ENCODE measurements at regions not wholly inside any gene's neighbourhood (a gene's known extent, or its start where the extent isn't known, plus 50 kb on each side); places are given as distances from the start of the nearest gene placed in this dataset.
"Not testable (repeated sequence)": the region's sequence is repeated elsewhere in the genome, so short reads cannot be mapped to it uniquely, and the experiment has no call there.

DNA sequence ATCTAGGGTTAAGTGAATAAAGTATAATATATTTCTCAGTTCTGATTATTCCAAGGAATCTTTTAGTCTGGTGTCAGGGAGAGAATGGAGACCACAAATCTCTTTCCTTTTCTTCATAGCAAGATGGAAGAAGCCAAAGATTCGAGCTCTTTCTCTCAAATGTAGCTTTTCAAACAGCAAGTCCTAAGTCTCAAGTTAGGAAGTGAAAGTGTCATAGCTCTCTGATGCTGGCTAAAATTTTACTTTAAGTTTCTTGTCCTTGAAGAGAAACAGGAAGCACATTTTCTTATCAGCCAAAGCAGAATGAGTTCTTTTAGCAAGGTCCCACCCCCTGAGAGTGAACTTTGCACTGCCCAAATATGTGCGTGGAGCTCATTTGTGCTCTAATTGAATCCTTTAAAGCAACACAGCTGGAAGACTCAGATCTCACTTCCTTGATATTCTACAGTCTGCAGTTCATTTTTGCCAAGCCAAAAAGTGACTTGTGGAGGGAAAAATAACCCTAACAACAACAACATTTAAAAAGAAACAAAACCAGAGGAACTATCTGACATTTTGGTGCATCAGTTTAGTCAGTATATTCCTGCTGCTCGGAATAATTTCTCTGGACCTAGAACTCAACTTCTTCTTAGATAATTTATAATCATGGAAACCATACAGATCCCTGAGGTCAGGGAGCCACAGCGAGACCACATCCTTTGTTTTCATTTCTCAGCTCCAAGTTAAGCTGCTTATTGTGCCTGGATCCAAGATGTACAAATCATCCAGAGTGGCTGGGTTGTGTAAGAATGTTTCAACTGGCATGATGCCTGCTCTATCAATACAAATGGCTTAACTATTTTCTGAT is 238.7 kb upstream of the P2RY1 start:
- H3K36me3 Mint-ChIP-seq (ENCODE audit: low read depth) = peaks cover 25% of the 10 kb centered on the region
- peaks cover 7% of the 10 kb centered on the region; the same call in 1 of the 2 replicates for H3K9me2 ChIP-seq (ENCODE audit: insufficient read depth)
- H3K9me3 Mint-ChIP-seq = peaks cover 19% of the 10 kb centered on the region
- no peaks in the 10 kb centered on the region for H3K27me3 ChIP-seq (ENCODE audit: insufficient read depth)
- H3F3A ChIP-seq (replicated peaks; ENCODE audit: low read depth) = no peaks in the 10 kb centered on the region
- H3K27ac ChIP-seq (ENCODE audit: low read depth) = no peak overlapping the region
- TF ChIP-seq STAT1 (IDR thresholded peaks at IDR 0.05; ENCODE audit: unreplicated experiment) (no peak), POLR2AphosphoS5 (IDR thresholded peaks at IDR 0.05; ENCODE audit: low read depth) (no peak)
- no peak overlapping the region for H3K27ac Mint-ChIP-seq
- no peaks in the 10 kb centered on the region for H4K20me1 ChIP-seq (replicated peaks; ENCODE audit: insufficient read depth)
- no peak overlapping the region for H3K4me3 ChIP-seq
- peaks cover 18% of the 10 kb centered on the region for H3K4me1 Mint-ChIP-seq
- peaks cover 11% of the 10 kb centered on the region; the same call in 1 of the 2 replicates for H3K4me1 ChIP-seq (ENCODE audit: insufficient read depth)
- H2AFZ ChIP-seq = peak overlapping the region; percentile 49; the same call in 1 of the 2 replicates
- H3K4me2 ChIP-seq = peak overlapping the region; percentile 31; the same call in 1 of the 2 replicates
- no peaks in the 10 kb centered on the region for H3K36me3 ChIP-seq (ENCODE audit: insufficient read depth)
- H3K4me3 Mint-ChIP-seq = no peak overlapping the region
- H3K79me2 ChIP-seq (replicated peaks; ENCODE audit: insufficient read depth) = no peaks in the 10 kb centered on the region
- DNase-seq (ENCODE audit: low spot score) = no peak
- H3K27me3 Mint-ChIP-seq (ENCODE audit: insufficient read depth, low read depth, poor library complexity) = peaks cover 5% of the 10 kb centered on the region
- ATAC-seq = no peak

DNA sequence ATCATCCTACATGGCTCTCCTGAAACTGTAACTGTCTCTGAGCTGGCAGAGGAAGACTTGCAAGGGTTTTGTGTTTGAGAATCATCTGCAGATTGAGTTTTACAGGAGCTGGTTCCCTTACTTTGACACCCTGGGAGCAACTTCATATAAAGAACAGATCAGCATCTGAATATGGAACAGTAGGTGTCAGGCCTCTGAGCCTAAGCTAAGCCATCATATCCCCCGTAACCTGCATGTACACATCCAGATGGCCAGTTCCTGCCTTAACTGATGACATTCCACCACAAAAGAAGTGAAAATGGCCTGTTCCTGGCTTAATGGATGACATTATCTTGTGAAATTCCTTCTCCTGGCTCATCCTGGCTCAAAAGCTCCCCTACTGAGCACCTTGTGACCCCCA is 238.1 kb upstream of the P2RY1 start:
- not testable (repeated sequence) for H3K36me3 ChIP-seq (ENCODE audit: insufficient read depth); H3K27ac ChIP-seq (ENCODE audit: low read depth); H4K20me1 ChIP-seq (replicated peaks; ENCODE audit: insufficient read depth); DNase-seq (ENCODE audit: low spot score); H3K4me3 Mint-ChIP-seq; H3K27ac Mint-ChIP-seq; ATAC-seq; H3K9me2 ChIP-seq (ENCODE audit: insufficient read depth); H3K27me3 Mint-ChIP-seq (ENCODE audit: insufficient read depth, low read depth, poor library complexity); H3K4me3 ChIP-seq; H3K27me3 ChIP-seq (ENCODE audit: insufficient read depth); H3F3A ChIP-seq (replicated peaks; ENCODE audit: low read depth); H3K79me2 ChIP-seq (replicated peaks; ENCODE audit: insufficient read depth)
- Histone ChIP-seq H3K4me1 (ENCODE audit: insufficient read depth) (peaks cover 11% of the 10 kb centered on the region; the same call in 1 of the 2 replicates), H3K4me2 (0 out of 2 replicates have a peak overlapping the region, but pooled peaks have one; percentile 31), H2AFZ (0 out of 2 replicates have a peak overlapping the region, but pooled peaks have one; percentile 25)
- Mint-ChIP-seq H3K4me1 (peaks cover 18% of the 10 kb centered on the region), H3K9me3 (peaks cover 19% of the 10 kb centered on the region), H3K36me3 (ENCODE audit: low read depth) (peaks cover 25% of the 10 kb centered on the region)

DNA sequence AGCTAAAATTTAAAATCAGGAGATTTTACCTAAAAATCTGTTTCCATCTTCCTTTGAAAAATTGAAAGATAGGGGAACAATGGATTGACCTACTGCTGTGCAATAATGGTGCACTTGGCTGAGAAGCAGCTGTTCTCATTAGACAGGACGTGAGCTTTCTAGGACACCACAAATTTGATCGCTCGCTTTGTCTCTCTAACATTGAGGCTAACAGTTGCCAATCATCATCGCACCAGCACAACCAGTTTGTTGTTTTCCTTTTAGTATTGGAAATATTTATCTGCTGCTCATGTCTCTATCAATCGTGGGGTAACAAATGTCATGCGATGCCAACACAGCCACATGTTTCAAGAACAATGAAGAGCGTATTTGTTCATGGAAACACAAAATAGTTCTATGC is 228.8 kb upstream of the P2RY1 start:
- H3K27me3 ChIP-seq (ENCODE audit: insufficient read depth) = no peaks in the 10 kb centered on the region

More for the DNA sequence above, 228.8 kb upstream of the P2RY1 start:
- Histone ChIP-seq H2AFZ (0 out of 2 replicates have a peak overlapping the region, but pooled peaks have one; percentile 15), H3K36me3 (ENCODE audit: insufficient read depth) (0 out of 2 replicates have a peak, but pooled peaks cover 2% of the 10 kb centered on the region), H3K4me1 (ENCODE audit: insufficient read depth) (peaks cover 25% of the 10 kb centered on the region), H3K79me2 (replicated peaks; ENCODE audit: insufficient read depth) (no peaks in the 10 kb centered on the region), H3F3A (replicated peaks; ENCODE audit: low read depth) (no peaks in the 10 kb centered on the region; the same call in 1 of the 2 replicates), H3K4me2 (no peak overlapping the region), H3K9me2 (ENCODE audit: insufficient read depth) (peaks cover 15% of the 10 kb centered on the region), H4K20me1 (replicated peaks; ENCODE audit: insufficient read depth) (no peaks in the 10 kb centered on the region), H3K27ac (ENCODE audit: low read depth) (no peak overlapping the region), H3K4me3 (no peak overlapping the region)
- TF ChIP-seq ZNF331 (CRISPR knock-in tag; IDR thresholded peaks at IDR 0.05; ENCODE audit: low read depth) (no peak), EZH2 (IDR thresholded peaks at IDR 0.05; ENCODE audit: low read depth, unreplicated experiment) (no peak), POLR2AphosphoS5 (IDR thresholded peaks at IDR 0.05; ENCODE audit: low read depth) (no peak), CREB1 (CRISPR knock-in tag; IDR thresholded peaks at IDR 0.05; ENCODE audit: low read depth) (no peak), JUNB (IDR thresholded peaks at IDR 0.05; ENCODE audit: unreplicated experiment) (no peak), NANOG (IDR thresholded peaks at IDR 0.05; ENCODE audit: borderline replicate concordance) (no peak)
- TF ChIP-seq, protein P1, sequence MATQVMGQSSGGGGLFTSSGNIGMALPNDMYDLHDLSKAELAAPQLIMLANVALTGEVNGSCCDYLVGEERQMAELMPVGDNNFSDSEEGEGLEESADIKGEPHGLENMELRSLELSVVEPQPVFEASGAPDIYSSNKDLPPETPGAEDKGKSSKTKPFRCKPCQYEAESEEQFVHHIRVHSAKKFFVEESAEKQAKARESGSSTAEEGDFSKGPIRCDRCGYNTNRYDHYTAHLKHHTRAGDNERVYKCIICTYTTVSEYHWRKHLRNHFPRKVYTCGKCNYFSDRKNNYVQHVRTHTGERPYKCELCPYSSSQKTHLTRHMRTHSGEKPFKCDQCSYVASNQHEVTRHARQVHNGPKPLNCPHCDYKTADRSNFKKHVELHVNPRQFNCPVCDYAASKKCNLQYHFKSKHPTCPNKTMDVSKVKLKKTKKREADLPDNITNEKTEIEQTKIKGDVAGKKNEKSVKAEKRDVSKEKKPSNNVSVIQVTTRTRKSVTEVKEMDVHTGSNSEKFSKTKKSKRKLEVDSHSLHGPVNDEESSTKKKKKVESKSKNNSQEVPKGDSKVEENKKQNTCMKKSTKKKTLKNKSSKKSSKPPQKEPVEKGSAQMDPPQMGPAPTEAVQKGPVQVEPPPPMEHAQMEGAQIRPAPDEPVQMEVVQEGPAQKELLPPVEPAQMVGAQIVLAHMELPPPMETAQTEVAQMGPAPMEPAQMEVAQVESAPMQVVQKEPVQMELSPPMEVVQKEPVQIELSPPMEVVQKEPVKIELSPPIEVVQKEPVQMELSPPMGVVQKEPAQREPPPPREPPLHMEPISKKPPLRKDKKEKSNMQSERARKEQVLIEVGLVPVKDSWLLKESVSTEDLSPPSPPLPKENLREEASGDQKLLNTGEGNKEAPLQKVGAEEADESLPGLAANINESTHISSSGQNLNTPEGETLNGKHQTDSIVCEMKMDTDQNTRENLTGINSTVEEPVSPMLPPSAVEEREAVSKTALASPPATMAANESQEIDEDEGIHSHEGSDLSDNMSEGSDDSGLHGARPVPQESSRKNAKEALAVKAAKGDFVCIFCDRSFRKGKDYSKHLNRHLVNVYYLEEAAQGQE (IDR thresholded peaks at IDR 0.05; ENCODE audit: unreplicated experiment) = no peak
- TF ChIP-seq, protein P2, sequence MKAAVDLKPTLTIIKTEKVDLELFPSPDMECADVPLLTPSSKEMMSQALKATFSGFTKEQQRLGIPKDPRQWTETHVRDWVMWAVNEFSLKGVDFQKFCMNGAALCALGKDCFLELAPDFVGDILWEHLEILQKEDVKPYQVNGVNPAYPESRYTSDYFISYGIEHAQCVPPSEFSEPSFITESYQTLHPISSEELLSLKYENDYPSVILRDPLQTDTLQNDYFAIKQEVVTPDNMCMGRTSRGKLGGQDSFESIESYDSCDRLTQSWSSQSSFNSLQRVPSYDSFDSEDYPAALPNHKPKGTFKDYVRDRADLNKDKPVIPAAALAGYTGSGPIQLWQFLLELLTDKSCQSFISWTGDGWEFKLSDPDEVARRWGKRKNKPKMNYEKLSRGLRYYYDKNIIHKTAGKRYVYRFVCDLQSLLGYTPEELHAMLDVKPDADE (IDR thresholded peaks at IDR 0.05) = no peak
- peaks cover 11% of the 10 kb centered on the region; the same call in 2 of the 3 replicates for H3K9me3 Mint-ChIP-seq
- H3K4me1 Mint-ChIP-seq = peaks cover 37% of the 10 kb centered on the region
- no peak overlapping the region for H3K27ac Mint-ChIP-seq
- no peak overlapping the region for H3K4me3 Mint-ChIP-seq
- DNase-seq (ENCODE audit: low spot score) (no peak), ATAC-seq (no peak)
- no peaks in the 10 kb centered on the region for H3K27me3 Mint-ChIP-seq (ENCODE audit: insufficient read depth, low read depth, poor library complexity)
- peaks cover 12% of the 10 kb centered on the region; the same call in 2 of the 3 replicates for H3K36me3 Mint-ChIP-seq (ENCODE audit: low read depth)
